ENCODE measurements at regions not wholly inside any gene's neighbourhood (a gene's known extent, or its start where the extent isn't known, plus 50 kb on each side); places are given as distances from the start of the nearest gene placed in this dataset.

GRCh38 chr5:91562922-91563321 is 179.8 kb upstream of the ARRDC3 start:
- Histone ChIP-seq H3K36me3 (no peaks in the 10 kb centered on the region), H3K9me3 (peaks cover 0 to 68% (median 0%) of the 10 kb centered on the region in 3 donors), H3K4me1 (no peaks in the 10 kb centered on the region), H3K27me3 (no peaks in the 10 kb centered on the region), H3K4me3 (no peak overlapping the region), H3K27ac (no peak overlapping the region)
- 94% methylated on average over 2 of the region's 3 CpGs; no CpG with 5 or more reads in 1 of the 2 donors for WGBS, 2 donors (ENCODE audit: low coverage in 1 of 2)
- TF ChIP-seq, protein P1, sequence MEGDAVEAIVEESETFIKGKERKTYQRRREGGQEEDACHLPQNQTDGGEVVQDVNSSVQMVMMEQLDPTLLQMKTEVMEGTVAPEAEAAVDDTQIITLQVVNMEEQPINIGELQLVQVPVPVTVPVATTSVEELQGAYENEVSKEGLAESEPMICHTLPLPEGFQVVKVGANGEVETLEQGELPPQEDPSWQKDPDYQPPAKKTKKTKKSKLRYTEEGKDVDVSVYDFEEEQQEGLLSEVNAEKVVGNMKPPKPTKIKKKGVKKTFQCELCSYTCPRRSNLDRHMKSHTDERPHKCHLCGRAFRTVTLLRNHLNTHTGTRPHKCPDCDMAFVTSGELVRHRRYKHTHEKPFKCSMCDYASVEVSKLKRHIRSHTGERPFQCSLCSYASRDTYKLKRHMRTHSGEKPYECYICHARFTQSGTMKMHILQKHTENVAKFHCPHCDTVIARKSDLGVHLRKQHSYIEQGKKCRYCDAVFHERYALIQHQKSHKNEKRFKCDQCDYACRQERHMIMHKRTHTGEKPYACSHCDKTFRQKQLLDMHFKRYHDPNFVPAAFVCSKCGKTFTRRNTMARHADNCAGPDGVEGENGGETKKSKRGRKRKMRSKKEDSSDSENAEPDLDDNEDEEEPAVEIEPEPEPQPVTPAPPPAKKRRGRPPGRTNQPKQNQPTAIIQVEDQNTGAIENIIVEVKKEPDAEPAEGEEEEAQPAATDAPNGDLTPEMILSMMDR (IDR thresholded peaks at IDR 0.05): no peak
- no peak for TF ChIP-seq EP300 (IDR thresholded peaks at IDR 0.05)
- TF ChIP-seq POLR2AphosphoS5 (IDR thresholded peaks at IDR 0.05): no peak
- no peak for ATAC-seq

GRCh38 chr5:91541696-91542095 is 158.6 kb upstream of the ARRDC3 start:
- ATAC-seq: no peak
- TF ChIP-seq POLR2AphosphoS5 (IDR thresholded peaks at IDR 0.05): no peak
- H3K9me3 ChIP-seq: peaks cover 0 to 7% (median 0%) of the 10 kb centered on the region in 3 donors
- no peak overlapping the region for H3K27ac ChIP-seq
- H3K4me1 ChIP-seq: no peaks in the 10 kb centered on the region
- H3K27me3 ChIP-seq: no peaks in the 10 kb centered on the region
- no peaks in the 10 kb centered on the region for H3K36me3 ChIP-seq
- H3K4me3 ChIP-seq: no peak overlapping the region

DNA sequence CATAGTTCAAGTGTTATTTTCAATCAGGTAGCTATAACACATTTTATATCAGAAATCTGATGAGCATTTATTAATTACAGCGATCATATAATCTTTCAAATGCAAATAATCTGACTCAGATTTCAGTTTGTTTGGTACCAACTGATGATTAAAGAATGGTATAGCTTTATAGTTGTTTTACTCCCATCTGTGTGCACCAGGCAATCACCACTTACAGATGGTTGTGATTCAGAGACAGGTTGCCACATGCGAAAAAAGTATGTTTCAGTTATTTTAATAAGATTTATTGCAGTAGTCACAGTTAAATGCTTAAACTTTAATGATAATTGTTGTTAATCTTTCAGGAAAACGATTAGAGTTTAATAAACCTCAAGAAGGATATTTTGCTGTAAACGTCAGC is 155.1 kb upstream of the ARRDC3 start:
- no peaks in the 10 kb centered on the region for H3K27me3 ChIP-seq
- no peak overlapping the region for H3K27ac ChIP-seq
- H3K9me3 ChIP-seq: no peaks in the 10 kb centered on the region
- ATAC-seq: no peak
- H3K36me3 ChIP-seq: no peaks in the 10 kb centered on the region
- 72 to 77% methylated on average over 4 of the region's 4 CpGs for WGBS, 2 donors (ENCODE audit: low coverage in 1 of 2)
- no peaks in the 10 kb centered on the region for H3K4me1 ChIP-seq
- TF ChIP-seq EP300 (IDR thresholded peaks at IDR 0.05) (no peak), POLR2AphosphoS5 (IDR thresholded peaks at IDR 0.05) (no peak), POLR2A (IDR thresholded peaks at IDR 0.05) (no peak)
- TF ChIP-seq, protein P1 (IDR thresholded peaks at IDR 0.05): no peak
- no peak overlapping the region for H3K4me3 ChIP-seq

GRCh38 chr5:91535499-91535898 is 152.4 kb upstream of the ARRDC3 start:
- WGBS, 2 donors (ENCODE audit: low coverage in 1 of 2): 26 to 35% methylated on average over 2 of the region's 2 CpGs
- Histone ChIP-seq H3K27ac (no peak overlapping the region), H3K27me3 (no peaks in the 10 kb centered on the region), H3K36me3 (no peaks in the 10 kb centered on the region), H3K9me3 (no peaks in the 10 kb centered on the region), H3K4me3 (no peak overlapping the region), H3K4me1 (no peaks in the 10 kb centered on the region)
- no peak for ATAC-seq
- TF ChIP-seq EP300 (IDR thresholded peaks at IDR 0.05): no peak
- TF ChIP-seq, protein P1 (IDR thresholded peaks at IDR 0.05): no peak
- no peak for TF ChIP-seq POLR2AphosphoS5 (IDR thresholded peaks at IDR 0.05)
- TF ChIP-seq POLR2A (IDR thresholded peaks at IDR 0.05): no peak

GRCh38 chr5:91534332-91534731 is 151.2 kb upstream of the ARRDC3 start:
- WGBS, 2 donors (ENCODE audit: low coverage in 1 of 2): 73 to 90% methylated on average over 3 of the region's 3 CpGs
- Histone ChIP-seq H3K27me3 (no peaks in the 10 kb centered on the region), H3K4me3 (no peak overlapping the region), H3K27ac (no peak overlapping the region), H3K4me1 (no peaks in the 10 kb centered on the region), H3K9me3 (no peaks in the 10 kb centered on the region), H3K36me3 (no peaks in the 10 kb centered on the region)
- ATAC-seq: no peak
- TF ChIP-seq, protein P1 (IDR thresholded peaks at IDR 0.05): no peak
- TF ChIP-seq POLR2AphosphoS5 (IDR thresholded peaks at IDR 0.05): no peak
- no peak for TF ChIP-seq EP300 (IDR thresholded peaks at IDR 0.05)
- TF ChIP-seq POLR2A (IDR thresholded peaks at IDR 0.05): no peak
